ENCODE measurements at regions not wholly inside any gene's neighbourhood (a gene's known extent, or its start where the extent isn't known, plus 50 kb on each side); places are given as distances from the start of the nearest gene placed in this dataset.
"Not testable (repeated sequence)": the region's sequence is repeated elsewhere in the genome, so short reads cannot be mapped to it uniquely, and the experiment has no call there.

- DNase-seq: no peak
- TF ChIP-seq POLR2A (IDR thresholded peaks at IDR 0.05; ENCODE audit: low read length) (no peak), GATA1 (IDR thresholded peaks at IDR 0.05; ENCODE audit: low read depth, low read length) (no peak)
Observed at GRCh38 chr3:110420158-110420641, 651.4 kb upstream of the NECTIN3 start.

DNA sequence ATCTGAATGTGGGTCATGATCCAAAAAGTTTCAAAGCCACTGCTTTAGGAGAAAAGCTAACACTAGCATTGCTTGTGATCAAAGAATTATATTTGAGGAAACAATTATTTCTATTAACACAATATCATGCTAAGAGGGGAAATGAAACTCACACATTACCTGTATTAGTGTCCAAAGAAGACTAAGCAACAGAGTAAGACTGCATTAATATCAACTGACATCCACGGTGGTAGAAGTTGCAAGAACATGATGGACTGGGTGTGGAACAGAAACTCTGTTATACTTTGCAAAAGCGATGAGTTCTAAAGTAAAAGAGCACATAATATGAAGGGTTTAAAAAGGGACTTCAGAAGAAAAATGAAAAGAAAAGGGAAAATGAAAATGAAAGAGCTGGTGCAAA, 648.3 kb upstream of the NECTIN3 start:
- TF ChIP-seq GATA1 (IDR thresholded peaks at IDR 0.05; ENCODE audit: low read depth, low read length) (no peak), POLR2A (IDR thresholded peaks at IDR 0.05; ENCODE audit: low read length) (no peak)
- no peak for DNase-seq

DNA sequence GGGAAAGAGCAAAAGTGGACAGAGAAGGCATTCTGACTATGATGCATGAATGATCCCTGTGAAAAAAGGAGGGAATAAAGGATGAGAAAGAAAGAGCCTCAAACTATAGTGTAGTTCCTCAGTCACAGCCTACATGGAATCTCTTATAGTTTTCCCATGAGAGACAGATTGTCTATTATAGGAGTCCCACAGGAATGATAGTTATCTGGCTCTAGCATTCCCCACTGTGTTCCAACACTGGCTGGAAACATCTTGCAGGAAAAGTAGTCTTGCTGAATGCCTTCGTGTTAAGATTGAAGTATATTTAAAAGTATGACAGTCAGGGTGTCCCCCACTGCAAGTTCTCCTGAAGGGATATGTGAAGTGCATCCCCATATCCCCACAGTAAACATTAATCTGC, 641.5 kb upstream of the NECTIN3 start:
- no peak for DNase-seq
- TF ChIP-seq GATA1 (IDR thresholded peaks at IDR 0.05; ENCODE audit: low read depth, low read length): no peak
- no peak for TF ChIP-seq POLR2A (IDR thresholded peaks at IDR 0.05; ENCODE audit: low read length)

GRCh38 chr3:110436209-110436608, 635.4 kb upstream of the NECTIN3 start:
- no peak for DNase-seq
- TF ChIP-seq GATA1 (IDR thresholded peaks at IDR 0.05; ENCODE audit: low read depth, low read length) (no peak), POLR2A (IDR thresholded peaks at IDR 0.05; ENCODE audit: low read length) (no peak)

- DNase-seq: not testable (repeated sequence)
Observed at GRCh38 chr3:110440066-110440653, 631.5 kb upstream of the NECTIN3 start.

- TF ChIP-seq GATA1 (IDR thresholded peaks at IDR 0.05; ENCODE audit: low read depth, low read length) (no peak), POLR2A (IDR thresholded peaks at IDR 0.05; ENCODE audit: low read length) (no peak)
- no peak for DNase-seq
Observed at GRCh38 chr3:110454066-110454465, 617.5 kb upstream of the NECTIN3 start.

DNA sequence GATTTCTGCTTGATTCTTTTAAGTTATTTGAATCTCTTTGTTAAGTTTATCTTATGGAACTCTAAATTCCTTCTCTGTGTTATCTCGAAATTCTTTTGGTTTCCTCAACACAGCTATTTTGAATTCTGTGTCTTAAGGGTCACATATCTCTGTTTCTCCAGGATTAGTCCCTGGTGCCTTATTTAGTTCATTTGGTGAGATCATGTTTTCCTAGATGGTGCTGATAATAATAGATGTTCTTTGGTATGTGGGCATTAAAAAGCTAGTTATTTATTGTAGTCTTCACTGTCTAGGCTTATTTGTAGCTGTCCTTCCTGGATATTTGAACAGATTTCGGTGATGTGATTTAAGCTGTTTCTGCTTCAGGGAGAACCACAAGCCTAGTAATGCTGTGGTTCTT, 615.6 kb upstream of the NECTIN3 start:
- no peak for DNase-seq
- TF ChIP-seq GATA1 (IDR thresholded peaks at IDR 0.05; ENCODE audit: low read depth, low read length) (no peak), POLR2A (IDR thresholded peaks at IDR 0.05; ENCODE audit: low read length) (no peak)

- peak in 1 of 2 experiments; percentile 15 for DNase-seq
- TF ChIP-seq GATA1 (IDR thresholded peaks at IDR 0.05; ENCODE audit: low read depth, low read length): no peak
- TF ChIP-seq POLR2A (IDR thresholded peaks at IDR 0.05; ENCODE audit: low read length): no peak
Observed at GRCh38 chr3:110456438-110457138, 615.0 kb upstream of the NECTIN3 start.

GRCh38 chr3:110457508-110457907, 614.1 kb upstream of the NECTIN3 start:
- no peak for TF ChIP-seq POLR2A (IDR thresholded peaks at IDR 0.05; ENCODE audit: low read length)
- TF ChIP-seq GATA1 (IDR thresholded peaks at IDR 0.05; ENCODE audit: low read depth, low read length): no peak
- DNase-seq: peak; percentile 5 to 17

- peak in 1 of 2 experiments; percentile 16 for DNase-seq
- no peak for TF ChIP-seq POLR2A (IDR thresholded peaks at IDR 0.05; ENCODE audit: low read length)
- TF ChIP-seq GATA1 (IDR thresholded peaks at IDR 0.05; ENCODE audit: low read depth, low read length): no peak
Observed at GRCh38 chr3:110459021-110459420, 612.6 kb upstream of the NECTIN3 start.

GRCh38 chr3:110470310-110470709, 601.3 kb upstream of the NECTIN3 start:
- no peak for DNase-seq
- TF ChIP-seq POLR2A (IDR thresholded peaks at IDR 0.05; ENCODE audit: low read length) (no peak), GATA1 (IDR thresholded peaks at IDR 0.05; ENCODE audit: low read depth, low read length) (no peak)

DNA sequence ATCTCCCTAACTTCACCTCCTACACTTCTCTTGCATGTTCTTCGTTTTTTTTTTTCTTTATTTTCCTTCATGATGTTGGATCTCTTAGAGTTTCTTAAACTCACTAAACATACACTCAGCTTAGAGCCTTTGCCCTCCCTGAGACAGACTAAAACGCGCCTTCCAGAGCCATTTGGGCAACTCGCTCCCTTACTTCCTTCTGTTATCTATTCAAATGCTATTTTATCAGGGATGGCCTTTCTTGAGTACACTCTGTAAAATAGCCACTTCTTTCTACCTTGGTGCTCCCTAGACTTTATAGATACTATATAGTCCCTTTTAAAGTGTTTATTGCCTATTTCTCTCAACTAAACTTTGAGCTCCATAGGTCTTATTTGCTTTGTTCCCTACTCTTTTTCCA, 598.2 kb upstream of the NECTIN3 start:
- DNase-seq: no peak
- TF ChIP-seq POLR2A (IDR thresholded peaks at IDR 0.05; ENCODE audit: low read length): no peak
- no peak for TF ChIP-seq GATA1 (IDR thresholded peaks at IDR 0.05; ENCODE audit: low read depth, low read length)

GRCh38 chr3:110474397-110474796, 597.2 kb upstream of the NECTIN3 start:
- no peak for DNase-seq

DNA sequence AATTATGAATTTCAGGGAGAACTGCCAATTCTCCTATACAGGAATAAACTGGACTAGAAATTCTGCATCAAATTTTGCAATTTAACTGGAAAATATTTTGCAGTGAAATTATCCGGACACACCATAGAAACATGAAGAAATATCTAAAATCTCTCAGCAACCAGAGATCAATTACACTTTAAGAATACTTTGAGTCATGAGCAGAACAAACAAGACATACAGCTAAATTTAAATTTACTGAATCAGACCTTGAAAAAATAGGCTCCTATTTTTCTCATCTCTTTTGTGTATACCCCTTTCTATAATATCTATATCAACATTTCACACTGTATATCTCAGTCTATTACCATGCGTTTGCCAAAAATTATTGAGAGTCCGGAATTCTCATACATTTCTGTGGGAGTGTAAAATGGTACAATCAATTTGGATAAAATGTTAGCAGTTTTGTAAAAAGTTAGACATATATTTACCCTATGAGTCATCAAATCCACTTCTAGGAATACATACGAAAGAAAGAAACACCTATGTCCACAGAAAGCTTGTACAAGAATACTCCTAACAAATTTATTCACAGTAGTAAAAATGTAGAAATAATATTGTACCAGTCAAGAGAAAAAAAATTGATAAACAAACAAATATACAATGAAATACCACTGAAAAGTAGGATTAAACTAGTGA, 593.1 kb upstream of the NECTIN3 start:
- TF ChIP-seq GATA1 (IDR thresholded peaks at IDR 0.05; ENCODE audit: low read depth, low read length) (no peak), POLR2A (IDR thresholded peaks at IDR 0.05; ENCODE audit: low read length) (no peak)
- no peak for DNase-seq

More at GRCh38 chr3:110474397-110474796, 597.2 kb upstream of the NECTIN3 start:
- TF ChIP-seq GATA1 (IDR thresholded peaks at IDR 0.05; ENCODE audit: low read depth, low read length): no peak
- TF ChIP-seq POLR2A (IDR thresholded peaks at IDR 0.05; ENCODE audit: low read length): no peak

DNA sequence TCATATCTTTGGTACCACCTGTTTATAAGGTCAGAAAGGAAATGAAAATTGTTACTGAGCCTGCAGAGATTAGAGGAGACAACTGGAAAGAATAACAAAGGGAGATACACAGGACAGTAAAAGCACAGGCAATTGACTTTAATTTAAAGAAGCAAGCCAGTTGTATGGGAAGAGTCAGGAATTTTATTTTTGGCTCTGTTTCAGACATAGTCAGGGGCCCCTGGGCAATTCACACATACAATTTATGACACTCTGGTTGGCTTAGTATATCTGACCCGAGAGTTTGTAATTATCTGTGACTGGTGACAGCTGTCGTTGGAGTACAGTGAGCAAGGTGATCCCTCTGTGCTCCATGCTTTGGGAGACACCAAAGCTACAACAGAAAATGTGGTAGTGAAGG, 591.9 kb upstream of the NECTIN3 start:
- TF ChIP-seq POLR2A (IDR thresholded peaks at IDR 0.05; ENCODE audit: low read length) (no peak), GATA1 (IDR thresholded peaks at IDR 0.05; ENCODE audit: low read depth, low read length) (no peak)
- no peak for DNase-seq

Data from erythroblast (primary cell).